GM19240 (cell line): ENCODE measurements at regions not wholly inside any gene's neighbourhood (a gene's known extent, or its start where the extent isn't known, plus 50 kb on each side); places are given as distances from the start of the nearest gene placed in this dataset.

Experiments used
- DNase-seq: peaks from one replicate; pipeline ENCODE4 v3.0.0; 2011; ENCODE audit warnings: low spot score; ENCODE audit not compliant: insufficient read length

DNA sequence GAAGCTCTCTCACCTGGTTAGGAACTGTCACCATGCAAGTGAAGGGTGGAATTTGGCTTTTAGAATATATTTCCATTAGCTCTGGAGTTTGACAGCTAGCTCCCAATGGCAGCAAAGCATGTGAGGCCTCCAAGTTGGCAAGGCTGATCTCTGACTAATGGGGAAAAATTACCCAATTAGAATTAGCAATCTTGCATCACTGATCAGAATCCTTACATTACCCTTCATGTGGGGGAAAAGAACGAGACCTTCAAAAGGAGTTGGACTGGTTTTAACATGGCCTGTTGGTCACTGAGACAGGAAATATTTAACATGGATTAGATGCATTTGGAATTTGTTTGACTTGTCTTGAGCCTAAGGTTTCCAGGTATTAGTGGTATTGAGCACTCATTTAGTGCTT lies 192.3 kb upstream of the GDNF start:
- no peak for DNase-seq

DNA sequence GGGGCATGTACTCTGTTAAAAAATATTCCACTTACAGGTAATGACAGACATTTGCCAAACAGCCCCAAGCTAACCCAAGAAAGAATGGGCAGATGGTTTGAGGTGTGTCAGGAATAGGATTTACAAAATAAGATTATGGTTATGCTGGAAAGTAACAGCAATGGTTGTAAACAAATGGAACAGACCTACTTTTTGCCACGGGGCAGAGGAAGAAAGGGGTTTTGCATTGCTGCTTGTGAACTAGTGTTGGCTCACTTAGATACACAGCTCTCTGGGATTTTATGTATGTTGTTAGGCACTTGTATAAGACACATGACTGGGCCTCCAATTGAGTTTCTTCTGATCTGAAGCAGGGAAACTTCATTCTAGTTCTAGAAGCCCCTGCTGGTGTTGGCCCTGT lies 191.5 kb upstream of the GDNF start:
- no peak for DNase-seq

DNA sequence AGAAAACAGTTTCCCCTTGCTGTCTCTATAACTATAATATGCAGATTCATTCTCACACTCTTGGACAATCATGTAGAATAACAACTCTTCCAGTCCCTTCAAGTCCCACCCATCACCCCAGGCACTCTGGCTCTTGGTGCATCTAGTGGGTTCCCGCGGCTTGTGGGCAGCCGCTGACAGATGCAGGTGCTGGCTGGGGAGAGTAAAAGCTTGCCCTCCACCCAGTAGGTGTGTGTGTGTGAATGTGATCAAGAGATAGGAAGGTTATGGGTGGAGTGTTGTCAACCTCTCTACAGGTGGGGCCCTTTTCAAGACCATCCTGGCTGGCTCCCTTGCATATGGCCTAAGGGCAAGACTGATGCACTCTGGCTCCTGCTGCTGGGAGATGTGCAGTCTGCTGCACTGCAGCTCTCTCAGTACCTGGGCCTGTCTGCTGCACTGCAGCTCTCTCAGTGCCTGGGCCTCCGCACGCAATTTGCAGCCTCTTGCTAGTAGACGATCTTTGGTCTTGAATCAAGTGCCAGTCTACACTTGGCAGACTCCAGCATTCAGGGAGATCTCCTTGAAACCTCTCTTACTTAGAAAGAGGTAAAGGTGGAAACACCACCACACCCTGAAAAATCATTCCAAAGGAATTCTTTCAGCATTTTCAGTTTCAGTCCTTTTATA lies 189.7 kb upstream of the GDNF start:
- DNase-seq = no peak

DNA sequence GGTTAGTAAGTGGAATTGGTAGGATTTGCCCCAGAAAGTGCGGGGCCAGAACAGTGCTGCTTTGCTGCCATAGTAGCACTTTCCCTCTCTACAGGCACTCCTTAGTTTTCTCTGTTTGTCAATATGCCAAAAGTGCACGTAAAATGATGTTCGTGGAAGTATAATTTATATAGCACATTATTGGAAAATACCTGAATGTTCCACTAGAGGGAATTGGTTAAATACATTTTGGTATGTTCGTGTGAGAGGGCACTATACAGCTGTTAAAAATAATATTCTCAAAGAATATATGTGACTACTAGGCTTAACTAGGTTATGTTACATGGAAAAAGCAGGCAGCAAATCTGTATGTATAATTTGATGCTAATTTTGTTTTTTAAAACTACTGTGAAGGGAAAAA lies 184.0 kb upstream of the GDNF start:
- no peak for DNase-seq

DNA sequence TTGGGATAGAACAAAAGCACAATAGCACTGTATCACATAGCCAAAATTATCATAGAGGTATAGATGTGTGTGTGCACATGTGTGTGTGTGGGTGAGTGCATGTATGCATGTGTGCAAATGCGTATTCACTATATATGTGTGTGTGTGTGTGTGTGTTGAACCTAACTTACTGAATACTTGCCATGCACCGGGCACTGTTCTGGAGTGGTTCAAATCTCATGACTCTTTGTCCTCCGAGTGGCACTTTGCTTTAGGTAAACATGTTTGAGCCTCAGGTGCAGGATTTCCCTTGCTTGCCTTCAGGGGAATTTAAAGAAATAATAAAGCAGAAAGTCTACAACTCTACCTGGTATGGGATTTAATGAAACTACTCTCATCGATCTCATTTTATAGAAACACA lies 183.5 kb upstream of the GDNF start:
- DNase-seq = no peak

DNA sequence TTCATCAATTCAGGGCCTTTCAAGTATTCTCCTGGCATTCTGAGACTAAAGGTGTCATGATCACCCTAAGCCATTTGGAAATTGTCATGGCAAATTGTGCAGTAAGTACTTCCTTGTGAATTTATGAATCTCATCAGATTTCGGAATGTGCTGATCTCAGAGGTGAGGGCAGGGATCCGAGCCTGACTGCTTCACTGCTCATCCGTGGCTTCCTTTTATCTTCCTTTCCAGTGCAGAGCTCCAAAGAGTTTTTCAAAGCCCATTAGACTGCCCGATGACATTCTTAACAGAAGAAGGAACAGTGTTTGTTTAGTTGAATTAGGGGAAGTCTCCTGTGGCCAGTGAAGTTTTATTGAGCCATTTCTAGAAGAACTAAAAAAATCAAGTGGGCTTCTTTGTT lies 182.8 kb upstream of the GDNF start:
- no peak for DNase-seq

DNA sequence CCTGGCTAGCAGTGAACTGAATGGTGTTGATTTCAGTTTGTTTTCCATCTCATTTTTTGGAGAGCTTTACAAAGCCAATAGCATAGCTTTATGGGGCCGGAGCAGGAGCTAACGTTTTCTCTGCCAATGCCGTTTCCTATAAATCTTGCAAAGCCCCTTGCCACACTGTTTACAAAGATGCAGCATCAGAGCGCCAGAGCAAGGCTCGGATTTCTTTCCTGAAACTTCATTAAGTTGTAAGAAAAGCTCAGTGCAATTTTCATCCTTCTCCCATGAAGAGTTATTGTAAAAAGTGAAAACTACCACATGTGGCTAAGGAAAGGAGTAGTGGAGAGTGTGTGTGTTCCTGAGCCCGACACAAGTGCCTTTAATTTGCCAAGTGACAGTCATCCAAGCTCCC lies 178.2 kb upstream of the GDNF start:
- DNase-seq = no peak

DNA sequence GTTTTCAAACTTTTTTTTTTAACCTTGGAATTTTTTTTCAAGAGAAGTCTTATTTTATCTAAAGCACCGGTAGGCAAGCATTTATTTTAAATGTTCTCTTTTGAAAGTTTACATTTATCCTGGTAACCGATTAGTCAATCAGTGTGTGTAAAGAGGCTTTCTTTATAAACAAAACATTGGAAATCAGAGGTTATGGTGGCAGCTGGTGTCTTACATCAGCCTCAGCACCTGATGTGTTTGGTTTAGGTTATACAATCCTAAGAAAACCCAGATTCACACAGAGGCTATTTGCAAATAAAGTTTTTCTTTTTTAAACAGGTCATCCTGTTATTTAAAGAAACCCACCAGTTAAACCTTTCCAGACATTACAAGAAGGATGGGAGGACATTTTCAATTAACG lies 173.3 kb upstream of the GDNF start:
- DNase-seq = no peak

DNA sequence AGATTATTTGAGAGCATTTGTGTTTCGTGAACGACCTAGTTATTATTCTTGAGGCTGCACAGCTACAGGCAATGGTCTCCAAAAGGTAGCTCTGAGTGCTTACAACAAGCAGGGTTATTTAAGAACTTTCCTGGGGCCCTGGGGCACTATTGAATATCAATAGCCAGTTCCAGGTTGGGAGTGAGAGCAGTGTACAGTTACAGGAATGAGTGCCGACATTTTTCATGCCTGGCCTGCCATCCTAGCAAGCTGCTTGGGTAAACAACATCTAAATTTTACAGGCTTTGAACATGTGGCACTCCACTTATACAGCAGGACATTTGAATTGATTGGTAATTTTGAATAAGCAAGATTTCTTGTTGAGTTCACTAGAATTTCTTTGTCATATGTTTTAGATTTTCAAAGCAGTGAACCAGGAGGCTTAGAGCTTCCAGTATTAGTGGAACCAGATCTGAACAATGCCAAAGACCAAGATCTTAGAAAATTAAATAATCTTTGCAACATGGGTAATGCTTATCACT lies 171.9 kb upstream of the GDNF start:
- no peak for DNase-seq

DNA sequence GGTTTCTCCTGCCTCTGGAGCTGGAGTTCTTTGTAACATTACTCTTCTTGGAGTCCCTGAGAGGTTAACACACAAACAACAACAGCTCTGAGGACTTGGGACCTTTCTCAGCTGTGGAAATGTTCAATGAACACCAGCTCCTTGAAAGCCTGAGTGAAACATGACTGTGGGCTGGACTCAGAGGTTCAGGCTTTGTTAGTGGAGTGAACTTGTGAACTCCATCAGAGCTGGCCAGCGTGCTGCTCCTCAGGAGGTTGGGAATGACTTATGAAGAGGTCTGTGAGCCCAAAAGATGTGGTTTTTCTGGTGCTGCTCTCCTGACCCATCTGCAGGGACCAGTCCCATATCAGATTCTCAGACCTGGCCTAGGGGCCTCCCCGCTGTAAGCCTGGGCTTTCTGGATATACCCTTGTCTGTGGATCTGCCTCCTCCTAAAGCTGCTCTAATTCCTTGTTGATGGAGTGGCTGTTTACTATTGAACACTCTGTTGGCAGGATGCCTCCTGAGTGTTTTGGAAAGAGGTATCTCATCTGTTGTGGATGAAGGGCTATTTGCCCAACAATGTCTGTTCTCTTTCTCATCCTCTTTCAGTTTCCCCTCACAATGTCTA lies 170.0 kb upstream of the GDNF start:
- no peak for DNase-seq

DNA sequence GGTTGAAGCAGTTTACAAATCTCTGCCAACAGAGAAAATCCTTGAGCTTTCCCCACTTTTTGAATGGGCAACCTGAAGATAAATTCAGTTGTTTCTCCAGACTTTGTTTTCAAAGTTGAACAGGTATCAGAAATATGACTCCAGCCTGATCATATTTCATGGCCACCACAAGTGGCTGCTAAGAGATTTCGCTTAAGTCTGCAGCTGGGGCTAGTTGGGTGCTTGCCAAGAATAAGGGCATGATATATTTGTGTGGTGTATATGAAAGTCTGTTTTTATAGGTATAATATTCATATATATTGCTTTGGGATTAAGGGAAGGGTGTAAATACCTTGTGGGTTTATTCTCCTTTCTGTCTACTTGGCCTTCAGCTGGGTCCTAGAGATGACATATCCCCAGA lies 168.4 kb upstream of the GDNF start:
- no peak for DNase-seq

DNA sequence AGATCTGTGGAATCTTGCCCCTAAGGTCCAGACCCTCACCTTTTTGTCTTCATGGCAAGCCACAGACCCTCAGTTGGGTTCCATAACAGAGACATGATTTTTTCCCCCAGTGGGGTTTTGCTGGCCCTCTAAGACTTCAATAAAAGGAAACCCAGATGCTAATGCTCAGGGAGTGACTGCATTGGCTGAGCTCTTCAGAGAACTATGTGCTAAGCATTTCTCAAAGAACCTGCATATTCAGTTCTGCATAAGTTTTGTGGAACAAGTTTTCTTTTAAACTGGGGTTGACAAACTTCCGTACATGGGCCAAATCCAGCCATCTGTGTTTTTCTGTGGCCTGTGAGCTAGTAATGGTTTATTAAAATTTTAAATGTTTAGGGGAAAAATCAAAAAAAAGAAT lies 159.8 kb upstream of the GDNF start:
- DNase-seq = no peak

DNA sequence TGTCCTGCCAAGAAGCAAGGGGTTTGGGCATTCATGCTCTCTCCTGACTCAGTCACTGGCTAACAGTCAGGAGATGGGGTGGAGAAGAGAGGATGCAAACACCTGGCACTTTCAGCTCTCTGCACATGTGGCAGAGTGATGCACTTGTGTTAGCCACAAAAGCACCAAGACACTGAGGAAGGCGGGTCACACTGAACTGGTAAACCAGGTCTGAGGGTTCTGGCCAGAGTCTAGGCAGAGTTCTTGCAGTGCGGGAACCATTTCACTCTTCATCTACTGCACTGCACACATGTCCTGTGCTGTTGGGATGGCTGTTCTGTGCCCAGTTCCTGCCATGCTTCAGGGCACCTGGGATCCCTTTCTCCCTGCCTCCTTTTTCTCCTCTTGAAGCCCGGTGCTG lies 157.1 kb upstream of the GDNF start:
- no peak for DNase-seq

DNA sequence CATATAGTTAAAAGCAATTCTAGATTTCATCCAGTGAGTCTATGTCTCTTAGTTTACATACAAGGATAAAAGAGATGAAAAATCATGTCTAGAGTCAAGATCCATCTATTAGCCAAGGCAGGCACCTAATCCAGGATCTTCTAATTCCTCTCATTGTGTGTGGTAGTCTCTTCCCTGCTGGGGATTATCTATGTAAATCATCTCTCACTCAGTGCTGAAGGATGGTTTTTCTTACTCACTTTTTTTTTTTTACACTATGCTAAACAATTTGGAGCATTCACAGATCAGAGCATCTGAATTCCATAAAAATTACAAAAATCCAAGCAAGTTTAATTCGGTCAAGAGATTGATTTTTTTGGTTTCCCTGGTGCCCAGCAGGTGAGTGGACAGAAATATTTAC lies 154.9 kb upstream of the GDNF start:
- no peak for DNase-seq

DNA sequence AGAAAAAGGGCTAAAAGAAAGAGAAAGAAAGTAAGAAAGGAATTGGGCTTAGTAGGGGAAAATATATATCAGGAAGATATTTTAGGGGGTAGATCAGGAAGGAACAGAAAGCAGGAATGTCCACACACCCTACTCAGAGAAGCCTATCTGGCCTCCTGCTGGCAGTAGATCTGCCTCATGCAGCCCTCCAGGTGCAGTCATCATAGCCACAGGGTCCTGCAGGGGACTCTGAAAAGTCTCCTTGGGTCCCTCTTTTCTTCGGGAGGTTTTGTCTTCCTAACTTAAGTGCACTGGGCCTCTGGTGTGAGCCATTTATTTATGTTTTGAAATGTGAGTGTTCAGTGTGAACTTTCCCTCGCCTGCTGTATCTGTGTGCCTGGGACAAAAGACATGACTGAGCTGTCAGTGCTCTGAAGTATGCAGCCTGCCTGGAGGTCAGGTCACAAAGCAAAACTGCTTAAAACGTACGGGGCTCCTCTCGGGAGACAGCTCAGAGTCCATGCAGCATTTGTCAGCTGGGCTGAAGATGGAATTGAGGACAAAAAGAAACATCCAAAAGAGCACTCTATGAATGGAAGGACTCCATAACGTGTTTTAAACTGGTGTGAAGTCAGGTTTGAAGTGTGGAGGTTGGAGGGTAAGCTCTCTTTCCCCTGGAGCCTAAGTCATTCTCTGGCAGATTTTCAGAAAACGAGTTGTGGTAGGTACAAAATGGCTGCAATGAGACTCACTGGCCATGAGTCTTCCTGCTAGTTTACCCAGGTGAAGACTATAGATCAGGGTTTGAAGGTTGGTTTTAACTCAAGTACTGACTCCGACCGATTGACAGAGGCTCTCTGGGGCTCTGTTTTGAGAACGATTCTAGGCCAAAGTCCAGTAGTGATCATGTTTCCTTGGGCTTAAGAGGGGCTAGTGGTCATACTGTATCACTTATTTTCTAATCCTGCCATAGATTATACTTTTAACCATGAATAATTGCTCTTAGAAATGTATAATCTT lies 151.8 kb upstream of the GDNF start:
- no peak for DNase-seq

DNA sequence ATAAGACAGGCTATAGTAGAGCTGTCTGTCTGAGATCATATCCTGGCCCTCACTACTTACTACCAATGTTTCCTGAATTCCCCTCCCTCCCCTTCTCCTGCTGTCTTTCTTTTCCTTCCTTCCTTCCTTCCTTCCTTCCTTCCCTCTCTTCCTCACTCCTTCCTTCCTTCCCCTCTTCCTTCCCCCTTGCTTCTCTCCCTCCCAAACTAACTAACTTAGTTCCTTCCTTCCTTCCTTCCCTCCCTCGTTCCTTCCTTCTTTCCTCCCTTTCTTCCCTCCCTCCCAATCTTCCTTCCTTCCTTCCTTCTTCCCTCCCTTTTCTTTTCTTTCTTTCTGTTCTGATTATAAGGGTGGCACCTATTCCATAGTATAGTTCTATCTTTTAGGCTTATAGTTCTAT lies 150.0 kb upstream of the GDNF start:
- no peak for DNase-seq

DNA sequence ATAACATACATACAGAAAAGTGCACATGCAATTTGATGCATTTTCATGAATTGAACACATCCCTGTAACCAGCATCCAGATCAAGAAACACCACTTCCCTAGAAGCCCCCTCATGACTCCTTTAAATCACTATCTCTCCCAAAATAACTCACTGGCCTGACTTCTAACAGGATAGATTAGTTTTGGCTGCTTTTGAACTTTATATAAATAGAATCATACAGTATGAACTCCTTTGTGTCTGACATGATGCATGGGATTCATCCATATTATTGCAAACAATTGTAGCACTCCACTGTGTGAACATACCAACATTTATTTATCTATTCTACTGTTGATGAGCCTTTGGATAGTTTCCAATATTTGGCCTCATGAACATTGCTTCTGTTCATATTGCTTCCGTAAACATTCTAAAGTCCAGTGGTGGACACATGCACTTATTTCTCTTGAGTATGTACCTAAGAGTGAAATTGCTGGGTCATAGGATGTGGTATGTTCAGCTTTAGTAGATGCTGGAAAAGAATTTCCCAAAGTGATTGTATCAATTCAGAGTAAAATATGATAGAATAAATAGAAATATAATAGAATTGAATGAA lies 148.7 kb upstream of the GDNF start:
- DNase-seq = no peak

DNA sequence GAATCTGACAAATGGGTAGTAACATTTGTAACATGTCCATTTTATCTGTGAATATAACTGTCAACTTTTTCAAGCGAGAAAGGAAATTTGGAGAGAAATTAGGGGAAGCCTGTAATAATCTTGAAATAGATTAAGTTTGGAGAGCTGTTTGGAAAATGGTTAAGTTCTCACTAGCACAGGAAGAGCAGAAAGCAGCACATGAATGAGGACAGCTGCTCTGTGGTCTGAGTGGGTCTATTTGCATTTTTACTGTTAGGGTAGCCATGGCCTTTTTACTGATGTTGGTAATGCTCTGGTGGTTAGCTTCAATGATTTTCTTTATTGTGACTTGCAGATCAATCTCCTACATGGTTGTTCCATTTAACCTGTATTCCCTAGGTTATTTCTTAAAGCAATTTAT lies 144.5 kb upstream of the GDNF start:
- no peak for DNase-seq

DNA sequence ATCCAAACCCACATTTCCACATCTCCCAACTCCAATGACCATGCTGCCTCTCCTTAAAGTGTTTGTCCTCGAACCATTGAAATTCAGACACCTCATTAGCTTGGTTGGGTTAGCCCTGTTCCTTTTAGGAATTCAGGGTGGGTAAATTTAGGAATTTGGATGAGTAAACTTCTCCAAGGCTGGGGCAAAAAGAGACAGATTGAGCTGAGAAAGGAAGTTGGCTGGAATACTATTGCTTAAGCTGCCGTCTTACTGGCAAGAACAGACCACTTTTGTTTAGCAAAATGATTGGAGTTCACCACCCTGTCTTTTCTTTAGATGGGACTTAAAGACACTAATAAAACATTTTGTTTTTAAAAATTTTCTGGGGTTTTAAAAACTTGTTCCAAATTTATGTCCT lies 143.6 kb upstream of the GDNF start:
- no peak for DNase-seq

DNA sequence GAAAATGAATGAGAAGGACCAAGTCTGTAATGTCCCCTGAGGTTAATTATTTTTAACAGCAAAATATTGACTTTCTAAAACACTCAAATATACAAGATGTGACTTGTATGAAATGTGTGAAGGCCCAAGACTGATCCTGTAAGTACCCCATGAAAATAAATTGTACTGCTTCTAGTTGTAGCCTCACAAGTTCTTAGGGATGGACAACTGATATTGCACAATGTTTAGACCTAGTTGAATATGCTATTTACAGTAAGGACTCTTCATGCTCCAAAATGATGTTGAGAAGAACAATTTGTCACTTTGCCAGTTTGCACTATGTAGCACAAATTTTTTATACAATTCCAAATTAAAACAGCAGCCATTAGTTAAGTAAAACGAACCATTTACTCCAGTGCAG lies 139.7 kb upstream of the GDNF start:
- no peak for DNase-seq

DNA sequence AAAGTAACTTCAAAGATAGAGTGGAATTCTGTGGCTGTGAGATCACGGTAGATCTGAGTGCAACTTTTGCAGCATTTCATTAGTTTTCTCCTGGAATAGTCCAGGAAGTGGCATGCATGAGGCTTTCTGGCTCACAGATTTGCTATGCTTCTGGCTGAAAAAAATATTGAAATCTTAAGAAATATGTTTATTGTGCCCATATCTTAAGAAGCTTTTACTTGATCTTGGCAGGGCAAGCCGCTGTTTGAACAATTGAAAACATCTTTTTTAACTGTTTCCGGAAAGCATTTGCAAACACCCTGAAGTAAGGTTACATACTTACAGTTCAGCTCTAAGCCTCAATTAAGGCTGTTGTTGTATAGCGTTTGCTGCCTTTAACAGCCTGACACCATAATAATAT lies 135.7 kb upstream of the GDNF start:
- no peak for DNase-seq

DNA sequence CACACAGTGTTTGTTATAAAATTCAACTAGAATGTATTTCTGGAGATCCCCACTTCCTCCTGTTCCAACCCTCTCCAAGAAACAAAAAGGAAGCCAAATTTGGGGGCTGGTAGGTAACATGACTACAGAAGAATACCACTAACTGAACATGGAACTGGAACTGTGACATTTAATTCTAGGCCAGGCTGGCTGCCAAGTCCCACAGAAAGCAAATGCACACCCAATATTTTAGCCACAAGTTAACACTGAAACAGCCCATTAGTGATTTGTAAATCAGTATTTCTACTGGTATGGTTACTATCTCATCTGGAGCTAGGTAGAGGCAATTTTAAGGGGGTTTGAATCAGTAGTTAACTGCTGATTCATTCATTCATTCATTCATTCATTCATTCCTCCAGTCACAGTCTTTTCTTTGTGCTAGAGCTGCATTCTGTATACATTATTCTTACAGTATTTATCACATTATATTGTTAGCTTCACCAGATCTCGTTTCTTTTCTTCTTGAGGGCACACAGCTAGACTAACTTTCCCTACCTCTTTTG lies 131.7 kb upstream of the GDNF start:
- DNase-seq = no peak
